GM12878 (cell line): ENCODE measurements at regions not wholly inside any gene's neighbourhood (a gene's known extent, or its start where the extent isn't known, plus 50 kb on each side); places are given as distances from the start of the nearest gene placed in this dataset.
"Not testable (repeated sequence)": the region's sequence is repeated elsewhere in the genome, so short reads cannot be mapped to it uniquely, and the experiment has no call there.

Experiments used
- ATAC-seq: fragments of 200-7000 bp; cut with Tn5 transposase; 3 replicates; pipeline ENCODE4 v1.9.1; 2020; ENCODE audit warnings: mild to moderate bottlenecking, moderate library complexity
- BruUV-seq: library from RNA; stranded (reverse); fragments of 400-500 nt; replicated peaks from 2 replicates; lab custom pipeline; 2021; lab: Mats Ljungman, UMichigan
- CTCF ChIA-PET: fragments of 300-600 bp; sonication (Branson Sonifier 250); formaldehyde crosslinking; extraction: SDS; loops from one replicate; lab custom pipeline; 2021; ENCODE audit warnings: inconsistent platforms; lab: Yijun Ruan, JAX
- POLR2A ChIA-PET: fragments of 350-600 bp; formaldehyde crosslinking; extraction: SDS; loops from one replicate; lab custom pipeline; 2021; ENCODE audit warnings: inconsistent platforms; lab: Charles Lee
- RAD21 ChIA-PET: fragments of 300-600 bp; sonication (Branson Sonifier 250); formaldehyde crosslinking; loops from one replicate; lab custom pipeline; 2023; ENCODE audit warnings: antibody characterized with exemption; ENCODE audit not compliant: unreplicated experiment; lab: Charles Lee
- SMC1A ChIA-PET: fragments of 300-600 bp; sonication (Branson Sonifier 250); formaldehyde crosslinking; loops from one replicate; lab custom pipeline; 2023; ENCODE audit not compliant: unreplicated experiment, uncharacterized antibody; lab: Charles Lee
- DNase-seq: peaks from one replicate; pipeline ENCODE4 v3.0.0-alpha.2; 2011; ENCODE audit warnings: low read depth, low spot score
- FAIRE-seq: peaks from 3 replicates; lab custom pipeline; 2011; peaks lifted over from hg19 to GRCh38; lab: Jason Lieb, UNC
- H2AFZ ChIP-seq: 2 replicates; pipeline ENCODE4 v1.6.0; 2011; ENCODE audit warnings: low read depth, low read length, control low read depth; ENCODE audit not compliant: control insufficient read depth
- H3K27ac ChIP-seq: 2 replicates; pipeline ENCODE4 v1.5.1; 2011; ENCODE audit warnings: control low read depth; ENCODE audit not compliant: control insufficient read depth, insufficient read depth
- H3K27me3 ChIP-seq, 2 experiments: replicated peaks in 1 of 2; 2 replicates each; pipeline versions ENCODE4 v1.6.0 to v1.6.1; 2011; ENCODE audit warnings: low read length in 1 of 2; ENCODE audit not compliant: control insufficient read depth in 2 of 2, insufficient read depth in 2 of 2
- H3K36me3 ChIP-seq, 2 experiments: 2 replicates each; pipeline ENCODE4 v1.5.1; 2011; ENCODE audit warnings: low read length in 1 of 2; ENCODE audit not compliant: control insufficient read depth in 2 of 2, insufficient read depth in 2 of 2
- H3K4me1 ChIP-seq: 2 replicates; pipeline ENCODE4 v1.6.1; 2011; ENCODE audit warnings: mild to moderate bottlenecking, low read length, moderate library complexity, mixed read lengths; ENCODE audit not compliant: control insufficient read depth, insufficient read depth
- H3K4me2 ChIP-seq: 2 replicates; pipeline ENCODE4 v1.6.0; 2011; ENCODE audit warnings: control low read depth; ENCODE audit not compliant: control insufficient read depth, insufficient read depth
- H3K4me3 ChIP-seq: fragments of 200-600 bp; sonication (generic); 2 replicates; pipeline ENCODE4 v1.5.1; 2016
- H3K79me2 ChIP-seq: 2 replicates; pipeline ENCODE4 v1.6.0; 2011; ENCODE audit warnings: low read length; ENCODE audit not compliant: control insufficient read depth, insufficient read depth
- H3K9ac ChIP-seq: 2 replicates; pipeline ENCODE4 v1.8.0; 2011; ENCODE audit warnings: low read length, control low read depth, mixed read lengths; ENCODE audit not compliant: control insufficient read depth, insufficient read depth
- H3K9me3 ChIP-seq: replicated peaks from 3 replicates; pipeline ENCODE4 v1.5.1; 2011; ENCODE audit warnings: mild to moderate bottlenecking, low read length; ENCODE audit not compliant: control insufficient read depth, insufficient read depth
- H4K20me1 ChIP-seq: 2 replicates; pipeline ENCODE4 v1.6.0; 2011; ENCODE audit not compliant: control insufficient read depth, insufficient read depth
- ASH2L ChIP-seq: fragments of 300-600, 200-600 bp; sonication (generic); IDR thresholded peaks from 2 replicates; pipeline ENCODE4 v1.6.1; 2017; ENCODE audit warnings: low read depth, mild to moderate bottlenecking, borderline replicate concordance
- BCL11A ChIP-seq: IDR thresholded peaks from 2 replicates; pipeline ENCODE4 v1.6.1; 2011; ENCODE audit warnings: low read depth, low read length
- EP300 ChIP-seq, 2 experiments: fragments of 150-350 bp in 1 of 2; IDR thresholded peaks; 2 replicates each; pipeline ENCODE4 v1.6.1; 2011 to 2012; ENCODE audit warnings: low read depth in 2 of 2, low read length in 2 of 2, borderline replicate concordance in 1 of 2, improper control_type of control experiment in 1 of 2, inconsistent platforms in 1 of 2; ENCODE audit not compliant: control insufficient read depth in 1 of 2
- GABPA ChIP-seq: IDR thresholded peaks from 2 replicates; pipeline ENCODE4 v1.6.1; 2014; ENCODE audit warnings: antibody characterized with exemption, low read depth, mild to moderate bottlenecking, inconsistent platforms
- MTA2 ChIP-seq: fragments of 450-650 bp; IDR thresholded peaks from 2 replicates; pipeline ENCODE4 v1.6.1; 2016; ENCODE audit warnings: low read depth, mild to moderate bottlenecking, moderate library complexity
- MTA3 ChIP-seq: IDR thresholded peaks from 2 replicates; pipeline ENCODE4 v1.6.1; 2012; ENCODE audit warnings: low read length, inconsistent platforms, borderline replicate concordance
- NR2C2 ChIP-seq: IDR thresholded peaks from 2 replicates; pipeline ENCODE4 v1.6.1; 2011; ENCODE audit warnings: borderline replicate concordance, low read depth; ENCODE audit not compliant: control insufficient read depth, insufficient read length
- PAX8 ChIP-seq: fragments of 450-650 bp; IDR thresholded peaks from 2 replicates; pipeline ENCODE4 v1.6.1; 2017; ENCODE audit warnings: mild to moderate bottlenecking, moderate library complexity
- RELB ChIP-seq: fragments of 450-650 bp; IDR thresholded peaks from 2 replicates; pipeline ENCODE4 v1.6.1; 2017; ENCODE audit warnings: low read depth, mild to moderate bottlenecking, moderate library complexity
- SIN3A ChIP-seq: IDR thresholded peaks from 2 replicates; pipeline ENCODE4 v1.6.1; 2012; ENCODE audit warnings: low read depth, low read length, improper control_type of control experiment
- STAT3 ChIP-seq: IDR thresholded peaks from 2 replicates; pipeline ENCODE4 v1.6.1; 2011; ENCODE audit warnings: low read depth, low read length, improper control_type of control experiment
- TBL1XR1 ChIP-seq: IDR thresholded peaks from 2 replicates; pipeline ENCODE4 v1.6.1; 2012; ENCODE audit warnings: low read depth, low read length, improper control_type of control experiment
- YY1 ChIP-seq: IDR thresholded peaks from 2 replicates; pipeline ENCODE4 v1.6.1; 2011; ENCODE audit warnings: low read depth, mild to moderate bottlenecking, low read length
- WGBS: methylation state at CpG from one replicate; pipeline ENCODE4 v1.1.6; 2016; ENCODE audit warnings: low lambda C conversion rate; ENCODE audit not compliant: insufficient replicate concordance, insufficient coverage; ENCODE audit errors: missing lambda C conversion rate; 5-methylcytosine and 5-hydroxymethylcytosine counted together
- in situ Hi-C: fragments of 300-500 bp; cut with MboI; formaldehyde crosslinking; loops from 9 replicates; pipeline ENCODE4 v1.14.3; 2018; ENCODE audit warnings: mixed read lengths
- intact Hi-C: fragments of 100-400 bp; cut with micrococcal nuclease; formaldehyde crosslinking; loops from one replicate; pipeline ENCODE4 v1.14.2; 2022; ENCODE audit not compliant: unreplicated experiment

GRCh38 chr2:8346706-8347430, 335.0 kb upstream of the ID2 start:
- SMC1A ChIA-PET = interaction anchor here (0.5 to 2.5 kb wide), 18 partner anchors 9 to 919 kb away, joined by 3 to 19 read pairs (median 4); no protein-coding TSS in a partner anchor
- Histone ChIP-seq H3K4me3 (no peak overlapping the region), H2AFZ (no peak overlapping the region), H3K79me2 (no peaks in the 10 kb centered on the region), H3K4me2 (no peak overlapping the region), H3K36me3 (no peaks in the 10 kb centered on the region; a peak in 1 of 4 replicates), H3K27ac (no peak overlapping the region), H4K20me1 (no peaks in the 10 kb centered on the region), H3K4me1 (peaks cover 7% of the 10 kb centered on the region), H3K27me3 (no peaks in the 10 kb centered on the region), H3K9me3 (peaks cover 2% of the 10 kb centered on the region; the same call in 1 of the 3 replicates), H3K9ac (no peak overlapping the region)
- 50% methylated on average over 5 of the region's 5 CpGs for WGBS
- RAD21 ChIA-PET = interaction anchor here (0.8 to 1.8 kb wide), 11 partner anchors 9 to 521 kb away, joined by 3 to 8 read pairs (median 3); no protein-coding TSS in a partner anchor
- intact Hi-C loops = no loop called here
- no peak for DNase-seq
- CTCF ChIA-PET = interaction anchor here (0.9 to 1.2 kb wide), 3 partner anchors 18 to 75 kb away, joined by 3 to 5 read pairs (median 4); no protein-coding TSS in a partner anchor
- no peak for FAIRE-seq
- BruUV-seq = no TSS peak
- ATAC-seq = no peak
- no peak for TF ChIP-seq SIN3A
- no peak for TF ChIP-seq PAX8
- TF ChIP-seq NR2C2 = no peak
- no peak for TF ChIP-seq RELB
- TF ChIP-seq STAT3 = no peak
- TF ChIP-seq GABPA = no peak
- TF ChIP-seq MTA2 = no peak
- no peak for TF ChIP-seq ASH2L
- no peak for TF ChIP-seq EP300 (IDR thresholded peaks at IDR 0.05; ENCODE audit: borderline replicate concordance in 1 of 2, control insufficient read depth in 1 of 2, low read depth in 2 of 2, low read length in 2 of 2)
- TF ChIP-seq YY1 = no peak
- no peak for TF ChIP-seq TBL1XR1
- no peak for TF ChIP-seq MTA3
- no peak for TF ChIP-seq BCL11A
- in situ Hi-C loops = no loop called here
- POLR2A ChIA-PET = interaction anchor here (0.7 to 1.3 kb wide), 3 partner anchors 12 to 43 kb away, joined by 3 to 4 read pairs (median 3); no protein-coding TSS in a partner anchor

GRCh38 chr2:8348911-8349310, 332.9 kb upstream of the ID2 start:
- CTCF ChIA-PET, SMC1A ChIA-PET, H3K36me3 ChIP-seq, H3K27me3 ChIP-seq, H3K9me3 ChIP-seq, H2AFZ ChIP-seq, FAIRE-seq, H3K4me1 ChIP-seq, H3K4me3 ChIP-seq, ATAC-seq, H3K79me2 ChIP-seq, intact Hi-C loops, H3K9ac ChIP-seq, POLR2A ChIA-PET, H3K27ac ChIP-seq, H4K20me1 ChIP-seq, RAD21 ChIA-PET, DNase-seq, in situ Hi-C loops, H3K4me2 ChIP-seq, BruUV-seq: not testable (repeated sequence)
- 47% methylated on average over 4 of the region's 4 CpGs for WGBS
